Fibroblast of villous mesenchyme (primary cell): ENCODE measurements at regions not wholly inside any gene's neighbourhood (a gene's known extent, or its start where the extent isn't known, plus 50 kb on each side); places are given as distances from the start of the nearest gene placed in this dataset.

Experiments used
- DNase-seq: peaks from one replicate; pipeline ENCODE4 v3.0.0-alpha.2; 2010; ENCODE audit warnings: low read depth
- H3K4me3 ChIP-seq: 2 replicates; pipeline ENCODE4 v1.5.1; 2011; ENCODE audit warnings: low read depth, mild to moderate bottlenecking, low read length
- TF ChIP-seq, protein P1 (sequence below): IDR thresholded peaks from 2 replicates; pipeline ENCODE4 v1.5.1; 2012; ENCODE audit warnings: low read depth, mild to moderate bottlenecking, low read length; ENCODE audit not compliant: insufficient read depth

DNA sequence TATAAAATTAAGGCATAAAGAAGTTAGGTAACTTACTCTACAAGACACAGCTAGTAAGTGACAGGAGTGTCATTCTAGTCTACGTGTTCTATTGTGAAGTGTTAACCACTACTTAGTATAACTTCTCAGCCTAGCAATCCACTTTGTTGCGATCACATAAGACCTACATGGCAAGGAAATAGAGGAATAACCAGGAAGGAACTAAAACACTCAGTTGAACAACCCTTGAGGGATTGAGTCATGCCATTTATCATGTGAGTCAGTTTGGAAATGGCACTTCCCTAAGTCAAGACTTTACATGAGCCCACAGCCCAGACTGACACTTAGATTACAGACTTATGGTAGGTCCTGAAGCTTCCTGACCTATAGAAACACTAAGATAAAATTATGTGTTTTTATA, 279.5 kb upstream of the PCDH20 start:
- TF ChIP-seq, protein P1, sequence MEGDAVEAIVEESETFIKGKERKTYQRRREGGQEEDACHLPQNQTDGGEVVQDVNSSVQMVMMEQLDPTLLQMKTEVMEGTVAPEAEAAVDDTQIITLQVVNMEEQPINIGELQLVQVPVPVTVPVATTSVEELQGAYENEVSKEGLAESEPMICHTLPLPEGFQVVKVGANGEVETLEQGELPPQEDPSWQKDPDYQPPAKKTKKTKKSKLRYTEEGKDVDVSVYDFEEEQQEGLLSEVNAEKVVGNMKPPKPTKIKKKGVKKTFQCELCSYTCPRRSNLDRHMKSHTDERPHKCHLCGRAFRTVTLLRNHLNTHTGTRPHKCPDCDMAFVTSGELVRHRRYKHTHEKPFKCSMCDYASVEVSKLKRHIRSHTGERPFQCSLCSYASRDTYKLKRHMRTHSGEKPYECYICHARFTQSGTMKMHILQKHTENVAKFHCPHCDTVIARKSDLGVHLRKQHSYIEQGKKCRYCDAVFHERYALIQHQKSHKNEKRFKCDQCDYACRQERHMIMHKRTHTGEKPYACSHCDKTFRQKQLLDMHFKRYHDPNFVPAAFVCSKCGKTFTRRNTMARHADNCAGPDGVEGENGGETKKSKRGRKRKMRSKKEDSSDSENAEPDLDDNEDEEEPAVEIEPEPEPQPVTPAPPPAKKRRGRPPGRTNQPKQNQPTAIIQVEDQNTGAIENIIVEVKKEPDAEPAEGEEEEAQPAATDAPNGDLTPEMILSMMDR = no peak
- H3K4me3 ChIP-seq = no peak overlapping the region
- no peak for DNase-seq

DNA sequence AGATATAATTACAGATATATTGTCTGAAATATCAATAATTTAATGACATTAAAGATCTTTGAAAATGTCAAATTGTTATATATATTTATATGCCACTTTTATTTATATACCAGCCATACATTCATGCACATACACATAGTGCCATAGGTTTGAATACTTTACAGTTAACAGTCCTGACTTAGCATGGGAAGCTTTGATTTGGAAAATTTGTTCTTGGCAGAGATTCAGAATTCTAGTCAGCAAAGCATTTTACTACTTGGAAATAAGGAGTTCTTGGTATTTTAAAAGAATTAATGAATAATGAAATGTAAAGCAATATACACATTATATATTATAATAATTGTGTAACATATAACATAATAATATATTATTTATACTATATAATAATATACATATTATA, 277.0 kb upstream of the PCDH20 start:
- no peak overlapping the region for H3K4me3 ChIP-seq
- TF ChIP-seq, protein P1 = no peak
- no peak for DNase-seq

DNA sequence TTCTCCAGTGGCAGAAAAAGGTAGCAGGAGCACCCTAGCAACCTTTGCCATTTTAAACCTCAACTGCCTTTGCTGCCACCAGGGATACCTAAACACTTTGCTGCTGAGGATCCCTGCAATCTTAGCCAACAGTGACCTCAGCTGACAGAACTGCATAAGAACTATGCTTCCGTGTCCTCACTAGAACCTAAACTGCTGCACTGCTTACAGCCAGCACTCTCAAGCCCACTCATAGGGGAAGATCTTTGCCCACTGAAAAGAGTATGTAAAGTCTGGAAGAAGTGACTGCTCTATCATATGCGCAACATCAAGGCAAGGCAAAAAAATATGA, 270.0 kb upstream of the PCDH20 start:
- no peak overlapping the region for H3K4me3 ChIP-seq
- TF ChIP-seq, protein P1 = no peak
- DNase-seq = no peak

DNA sequence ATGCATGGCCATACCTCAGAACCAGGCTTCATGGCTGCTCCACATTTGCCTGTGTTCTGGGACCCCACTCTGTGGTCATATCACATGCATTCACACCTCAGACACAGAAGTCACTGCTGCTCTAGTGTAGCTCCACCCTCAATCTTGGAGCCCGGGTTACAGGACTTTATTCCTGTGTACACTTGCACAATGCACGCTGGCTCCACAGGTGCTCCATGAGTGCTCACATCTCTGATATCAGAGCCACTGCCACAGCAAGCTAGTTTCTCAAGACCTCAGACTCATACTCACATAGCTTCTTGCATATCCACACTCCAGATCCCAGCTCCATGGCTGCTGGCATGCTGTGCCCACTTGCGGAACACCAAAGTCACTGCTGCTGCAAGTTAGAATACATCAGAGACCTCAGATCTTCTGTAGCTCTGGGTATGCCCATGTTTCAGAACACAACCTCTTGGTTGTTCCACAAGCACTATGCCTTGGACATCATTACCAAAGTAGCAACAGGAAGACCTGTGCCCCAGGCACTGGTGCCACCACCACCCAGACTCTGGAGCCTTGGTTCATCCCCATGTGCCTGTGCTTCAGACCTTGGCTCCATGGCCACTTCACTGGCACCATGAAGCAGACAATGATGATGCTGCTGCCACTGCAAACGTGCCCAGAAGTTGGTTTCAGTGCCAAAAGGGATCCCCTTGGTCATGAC, 269.5 kb upstream of the PCDH20 start:
- no peak overlapping the region for H3K4me3 ChIP-seq
- no peak for DNase-seq
- TF ChIP-seq, protein P1 = no peak

DNA sequence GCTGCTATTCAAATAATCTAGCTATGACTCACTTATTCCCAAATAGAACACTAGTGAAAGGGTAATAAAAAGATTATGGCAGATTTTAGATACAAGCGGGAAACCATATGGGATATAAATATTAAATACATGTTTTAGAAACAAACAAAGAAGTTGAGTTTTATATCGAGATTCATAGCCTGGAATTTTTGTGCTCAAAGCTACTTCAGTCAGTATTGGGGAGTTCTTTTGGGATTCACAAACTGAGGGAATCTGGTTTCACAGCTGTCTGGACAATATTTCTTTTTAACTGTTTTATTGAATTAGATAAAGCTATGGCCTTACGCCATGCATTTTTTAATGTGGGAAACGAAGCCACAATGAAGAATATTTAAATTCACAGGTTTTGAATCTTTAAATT, 257.1 kb upstream of the PCDH20 start:
- TF ChIP-seq, protein P1 = no peak
- no peak overlapping the region for H3K4me3 ChIP-seq
- DNase-seq = no peak

DNA sequence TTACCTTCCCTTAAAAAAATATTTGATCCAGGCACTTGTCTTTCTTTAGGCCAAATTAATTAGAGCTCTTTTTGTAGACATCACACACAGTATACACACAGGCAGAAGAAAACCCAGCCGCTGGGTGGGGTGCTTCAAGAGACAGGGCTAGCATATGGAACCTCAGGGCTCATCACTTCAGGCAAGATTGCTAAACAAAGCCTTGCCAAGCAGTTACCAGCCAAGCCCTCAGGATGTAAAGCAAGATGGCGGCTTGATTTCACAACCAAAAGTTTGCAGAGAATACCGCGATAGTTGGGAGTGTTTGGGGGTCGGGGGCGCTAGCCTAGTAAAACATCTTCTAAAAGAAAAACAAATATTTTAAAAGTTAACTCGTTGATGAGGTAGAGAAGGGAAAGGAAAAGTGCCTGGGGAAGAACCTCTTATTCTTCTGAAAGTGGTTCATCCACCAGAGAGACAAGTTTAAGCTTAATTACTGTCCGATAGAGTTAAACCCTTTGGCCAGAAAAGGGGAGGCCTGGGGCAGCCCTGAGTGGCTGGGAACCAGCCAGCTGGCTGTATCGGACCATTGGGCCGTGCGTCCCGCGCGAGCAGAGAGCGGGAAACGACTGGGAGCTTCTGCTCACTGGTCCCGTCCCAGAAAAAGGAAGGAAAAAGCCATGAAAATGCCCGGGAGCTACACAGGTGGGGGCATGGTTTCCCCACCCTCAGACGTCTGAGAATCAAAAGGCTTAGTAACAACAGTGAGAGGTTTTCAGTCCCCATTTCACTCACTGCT, 254.9 kb upstream of the PCDH20 start:
- TF ChIP-seq, protein P1 = no peak
- H3K4me3 ChIP-seq = no peak overlapping the region
- no peak for DNase-seq
